ENCODE measurements at regions not wholly inside any gene's neighbourhood (a gene's known extent, or its start where the extent isn't known, plus 50 kb on each side); places are given as distances from the start of the nearest gene placed in this dataset.

DNA sequence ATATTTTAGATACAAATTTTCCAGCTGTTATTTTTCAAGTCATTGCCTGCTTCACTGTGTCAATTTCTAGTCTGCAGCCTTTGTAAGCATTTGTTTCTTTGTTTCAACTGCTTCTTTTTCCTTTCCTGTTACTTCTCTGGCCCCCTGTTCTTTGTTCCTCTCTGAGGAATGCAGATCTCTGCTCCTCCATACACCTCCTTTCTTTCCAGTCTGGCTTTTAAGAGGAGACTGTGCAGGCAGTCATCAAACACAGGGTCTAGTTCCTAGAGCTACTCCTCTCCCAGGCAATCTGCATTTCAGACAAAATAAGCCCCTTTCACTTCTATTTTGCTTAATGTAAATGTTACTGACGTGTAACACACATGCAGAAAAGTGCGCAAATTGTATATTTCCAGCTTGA, 502.9 kb downstream of the PDCD6IP start:
- no peak for DNase-seq

DNA sequence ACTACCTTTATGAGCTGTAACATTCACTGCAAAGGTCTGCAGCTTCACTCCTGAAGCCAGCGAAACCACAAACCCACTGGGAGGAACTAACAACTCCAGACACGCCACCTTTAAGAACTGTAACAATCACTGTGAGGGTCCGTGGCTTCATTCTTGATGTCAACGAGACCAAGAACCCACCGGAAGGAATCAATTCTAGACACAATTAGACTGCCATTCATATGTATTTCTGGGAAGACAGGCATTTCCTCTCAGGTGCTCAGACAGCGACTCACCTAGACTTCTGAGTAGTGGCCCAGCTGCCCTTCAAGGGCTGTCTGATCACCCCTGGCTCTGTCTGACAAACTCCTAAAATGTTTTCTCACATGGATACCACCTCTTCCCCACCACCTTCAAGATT, 506.8 kb downstream of the PDCD6IP start:
- no peak for DNase-seq

DNA sequence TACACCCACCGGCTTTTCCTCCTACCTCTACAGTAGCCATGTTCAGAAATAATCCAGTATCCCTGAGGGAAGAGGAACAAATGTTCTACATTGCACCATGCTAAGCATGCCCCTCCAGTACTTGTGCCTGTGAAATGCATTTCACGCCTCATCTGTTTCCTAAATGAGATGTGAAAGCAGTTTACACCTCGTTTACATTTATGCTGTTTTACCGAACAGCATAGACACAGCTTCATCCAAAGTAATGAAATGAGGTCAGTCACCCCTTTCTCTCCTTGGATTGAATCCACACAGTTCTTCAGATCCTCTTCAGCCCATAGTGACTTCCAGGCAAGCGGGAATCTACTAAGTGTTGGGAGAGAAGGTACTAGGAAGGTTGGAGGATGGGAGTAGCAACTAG, 514.3 kb downstream of the PDCD6IP start:
- DNase-seq: no peak

DNA sequence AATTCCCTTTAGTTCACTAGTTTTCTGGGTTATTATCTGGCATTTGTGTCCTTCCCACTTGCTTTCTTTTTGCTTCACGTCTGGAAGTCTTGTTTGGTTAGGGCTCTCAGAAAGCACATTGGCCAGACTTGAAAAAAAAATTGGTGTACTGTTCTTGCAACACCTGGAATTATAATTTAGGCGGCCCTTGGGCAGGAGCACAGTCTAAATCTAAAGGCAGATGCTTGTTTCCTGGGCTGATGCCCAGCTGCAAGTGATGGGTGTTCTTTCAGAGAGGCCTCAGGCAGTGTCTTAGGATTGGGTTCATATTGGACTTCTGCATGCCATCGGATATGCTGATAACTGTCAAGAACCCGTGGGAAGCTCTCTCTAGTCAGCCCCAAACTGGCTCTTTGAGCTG, 521.5 kb downstream of the PDCD6IP start:
- peak; percentile 9 for DNase-seq

DNA sequence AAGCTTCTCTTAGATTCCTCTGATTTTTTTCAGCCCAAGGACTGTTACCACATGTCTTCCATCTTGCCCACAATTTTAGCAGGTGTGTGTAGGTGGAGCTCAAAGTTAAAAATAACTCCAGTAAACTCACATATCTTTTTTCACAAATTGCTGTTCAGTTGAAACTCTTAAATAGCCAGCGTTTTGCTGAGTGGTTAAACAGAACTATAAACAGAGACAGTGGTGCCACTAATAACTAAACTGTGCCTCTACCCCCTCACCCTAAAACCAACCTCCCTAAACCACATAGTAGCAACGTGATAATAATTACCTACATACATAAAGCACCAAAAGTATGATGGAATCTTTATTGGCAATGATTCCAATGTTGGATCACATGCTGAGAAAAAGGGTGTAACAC, 525.1 kb downstream of the PDCD6IP start:
- no peak for DNase-seq

DNA sequence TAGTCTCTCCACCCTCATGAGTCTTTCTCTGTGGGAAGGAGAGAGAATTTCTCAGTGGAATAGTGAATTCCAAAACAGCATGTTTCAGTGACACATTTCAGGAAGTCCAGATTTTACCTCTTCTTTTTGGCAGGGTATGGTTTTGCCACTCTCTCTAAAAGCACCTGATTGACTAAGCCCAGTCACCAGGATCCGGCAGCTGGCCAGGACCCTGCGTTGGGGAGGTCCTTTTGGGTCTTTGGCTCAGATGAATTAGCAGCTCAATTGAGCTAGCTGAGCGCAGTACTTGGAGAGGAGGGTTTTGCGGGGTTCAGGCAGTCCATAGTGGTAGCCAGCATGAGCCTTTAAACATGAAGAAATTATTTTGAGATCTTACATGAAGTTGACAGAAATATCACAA, 548.2 kb downstream of the PDCD6IP start:
- no peak for DNase-seq

DNA sequence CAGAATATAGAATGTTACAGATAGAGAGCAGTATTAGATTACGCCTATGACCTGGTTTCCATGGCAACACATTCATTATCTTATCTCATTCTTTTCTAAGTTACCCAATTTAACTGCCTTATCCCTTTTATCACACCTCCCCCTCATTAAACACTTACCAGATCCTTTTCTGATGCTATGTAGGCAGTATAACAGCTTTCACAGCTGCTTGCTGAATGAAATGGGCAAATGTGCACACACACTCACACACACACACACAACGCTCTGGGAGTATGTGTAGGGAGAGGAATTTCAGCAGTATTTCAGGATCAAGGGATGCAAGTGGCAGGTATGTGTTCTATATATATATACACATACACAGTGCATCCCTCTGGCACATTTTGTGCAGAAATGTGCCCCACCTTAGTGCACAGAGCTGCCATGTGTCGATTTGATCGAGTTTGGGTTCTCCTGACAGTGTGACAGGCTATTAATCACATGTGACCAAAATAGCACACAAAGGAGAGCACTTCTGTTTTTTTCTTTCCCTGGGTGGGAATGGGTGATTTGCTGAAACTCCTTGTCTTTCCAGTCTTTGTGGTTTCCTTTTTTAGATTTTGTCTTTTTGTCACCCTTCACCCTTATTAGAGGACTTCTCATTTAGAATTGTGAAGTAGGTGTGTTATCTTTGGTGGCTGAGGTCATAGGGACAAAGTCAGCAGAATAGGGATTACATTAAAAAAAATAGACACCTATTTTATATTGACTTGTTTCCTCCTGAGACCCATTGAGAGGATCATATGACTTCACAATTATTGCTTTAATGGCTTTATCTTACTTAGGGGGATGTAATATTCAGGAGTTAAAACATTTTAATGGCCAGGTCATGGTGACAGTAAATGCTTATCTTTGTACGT, 553.7 kb downstream of the PDCD6IP start:
- no peak for DNase-seq

DNA sequence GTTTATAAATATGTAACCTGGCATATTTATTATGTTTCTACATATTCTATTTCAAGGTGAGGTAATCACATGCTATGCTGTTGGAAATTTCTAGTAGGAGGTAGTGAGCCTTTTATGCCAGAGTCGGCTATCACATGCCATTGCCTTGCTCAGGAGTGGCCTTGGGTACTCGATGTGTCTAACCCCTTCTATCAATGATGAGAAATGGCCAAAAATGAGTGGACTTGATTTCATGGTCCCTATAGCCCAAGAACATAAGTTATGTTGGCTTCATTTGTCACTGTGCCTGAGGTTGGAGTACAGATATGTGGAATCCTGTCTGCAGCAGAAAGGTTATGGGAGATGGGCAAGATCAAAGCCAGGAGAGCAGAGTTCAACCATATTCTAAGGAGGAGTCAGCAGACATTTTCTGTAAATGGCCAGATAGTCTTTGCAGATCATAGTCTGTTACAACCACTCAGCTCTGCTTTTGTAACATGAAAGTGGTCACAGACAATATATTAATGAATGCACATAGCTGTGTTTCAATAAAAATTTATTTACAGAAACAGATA, 554.4 kb downstream of the PDCD6IP start:
- DNase-seq: no peak

DNA sequence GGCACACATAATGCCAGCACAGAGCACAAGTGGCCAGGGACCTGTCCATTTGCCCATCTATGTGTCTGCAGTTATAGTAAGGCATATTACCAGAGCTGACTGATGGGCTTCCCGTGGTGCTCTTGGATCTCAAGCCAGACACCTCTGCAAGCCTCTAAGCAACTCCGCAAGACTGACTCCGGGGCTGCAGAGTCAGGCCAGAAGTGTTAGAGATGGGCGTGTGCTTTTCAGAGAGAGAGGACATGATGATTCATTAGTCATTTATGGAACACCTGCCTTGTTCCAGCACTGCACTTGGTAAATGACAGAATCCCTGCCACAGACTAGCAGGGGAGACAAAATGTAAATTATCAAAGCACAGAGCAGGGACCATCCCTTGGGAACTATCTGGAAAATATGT, 559.0 kb downstream of the PDCD6IP start:
- peak; percentile 6 for DNase-seq

DNA sequence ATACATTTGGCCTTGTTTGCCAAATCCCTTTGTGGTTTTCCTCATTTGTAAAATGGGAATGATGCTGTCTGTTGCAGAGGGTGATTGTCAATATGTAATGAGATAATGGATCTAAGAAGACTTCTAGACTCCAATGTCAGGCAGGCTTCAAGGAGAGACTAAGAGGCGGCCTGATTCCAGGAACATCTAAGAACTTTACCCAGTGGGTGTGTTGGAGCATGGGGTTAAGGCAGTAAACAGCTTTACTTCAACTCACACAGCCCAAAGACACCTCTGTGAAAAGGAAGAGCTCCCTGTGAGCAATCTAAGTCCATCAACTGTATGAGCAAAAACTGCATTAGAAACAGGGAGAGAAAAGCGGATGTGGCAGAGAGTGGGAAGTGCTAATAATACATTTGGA, 560.6 kb downstream of the PDCD6IP start:
- DNase-seq: no peak

DNA sequence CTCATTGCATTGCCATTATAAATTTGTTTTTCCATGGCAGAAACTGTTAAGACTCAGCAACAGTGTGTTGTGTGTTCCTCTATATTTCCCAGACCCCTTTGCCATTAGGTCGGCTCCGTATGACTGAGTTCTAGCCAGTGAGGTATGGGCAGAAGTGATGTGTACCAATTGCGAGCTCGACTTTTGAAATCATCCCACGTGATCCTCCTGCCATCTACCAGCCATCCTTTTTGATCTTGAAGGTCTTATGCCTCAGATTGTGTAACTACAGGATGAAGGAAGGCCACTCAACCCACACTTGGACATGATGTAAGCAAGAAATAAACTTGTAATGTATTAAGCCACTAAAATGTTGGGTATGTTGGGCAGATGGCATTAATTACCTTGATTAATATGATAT, 562.3 kb downstream of the PDCD6IP start:
- no peak for DNase-seq

DNA sequence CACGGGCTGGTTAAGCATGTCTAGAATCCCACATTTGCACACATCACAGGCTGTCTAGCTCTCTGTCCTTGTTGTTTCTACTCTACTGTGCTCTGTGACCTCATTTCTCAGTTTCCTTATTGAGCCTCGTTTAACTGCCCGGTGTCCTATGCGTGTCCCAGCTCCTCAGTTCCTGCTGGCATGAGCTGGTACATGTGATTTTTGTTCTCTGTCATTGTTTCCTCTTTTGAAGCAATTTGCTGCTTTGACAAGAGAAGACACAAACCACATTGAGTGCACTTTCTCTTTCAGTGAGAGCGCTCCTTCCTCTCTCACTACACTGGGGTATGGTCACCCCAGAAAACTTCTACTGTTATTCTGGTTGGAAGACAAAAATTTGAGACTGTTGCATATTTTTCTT, 563.5 kb downstream of the PDCD6IP start:
- DNase-seq: no peak

DNA sequence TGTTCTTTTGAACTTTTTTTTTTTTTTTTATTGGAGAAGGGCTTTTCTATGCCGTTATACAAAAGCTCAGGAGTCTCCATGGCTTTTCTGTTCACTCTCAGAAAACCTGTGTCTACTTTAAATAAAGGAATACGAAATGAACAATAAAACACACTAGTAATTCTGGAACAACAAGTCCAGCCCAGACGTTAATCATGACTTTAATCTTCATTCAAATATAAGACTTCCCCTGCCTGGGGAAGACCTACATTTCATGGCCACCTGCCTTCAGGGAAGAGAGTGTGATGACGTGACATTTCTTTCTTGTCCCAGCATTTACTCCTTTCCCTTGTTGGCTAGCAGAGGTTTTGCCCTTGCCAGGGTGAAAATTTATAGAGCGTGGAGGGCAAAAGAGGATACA, 564.5 kb downstream of the PDCD6IP start:
- DNase-seq: no peak

DNA sequence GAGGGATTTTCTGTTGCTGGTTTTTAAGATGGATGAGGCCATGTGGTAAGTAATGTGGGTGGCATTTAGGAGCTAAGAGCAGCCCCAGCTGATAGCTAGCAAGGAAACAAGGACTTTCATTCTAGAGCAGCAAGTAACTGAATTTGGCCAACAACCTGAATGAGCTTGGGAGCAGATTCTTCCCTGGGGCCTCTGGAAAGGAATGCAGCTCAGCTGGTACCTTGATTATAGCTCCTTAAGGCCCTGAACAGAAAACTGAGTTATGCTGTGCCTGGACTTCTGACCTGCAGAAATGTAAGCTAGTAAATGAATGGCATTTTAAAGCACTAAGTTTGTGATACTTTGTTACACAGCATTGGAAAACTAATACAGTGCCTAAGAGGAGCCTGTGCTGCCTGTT, 565.5 kb downstream of the PDCD6IP start:
- no peak for DNase-seq

DNA sequence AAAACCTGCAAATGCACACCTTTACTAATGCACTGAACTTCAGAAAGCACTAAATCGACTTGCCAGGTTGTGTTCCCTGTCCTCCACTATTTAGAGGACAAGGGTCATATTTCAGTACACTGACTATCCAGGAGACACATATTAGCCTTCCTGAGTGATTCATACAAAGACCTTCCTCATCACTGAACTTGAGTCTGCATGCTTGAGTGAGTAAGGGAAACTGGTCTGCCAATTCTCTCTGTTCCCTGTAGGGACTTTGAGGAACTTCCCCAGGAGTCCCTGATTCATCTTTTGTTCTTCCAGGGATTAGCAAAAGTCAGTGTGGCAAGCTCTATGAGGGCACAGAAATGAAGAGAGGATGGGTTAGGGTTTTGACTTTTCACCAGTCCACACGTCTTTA, 565.9 kb downstream of the PDCD6IP start:
- DNase-seq: no peak

DNA sequence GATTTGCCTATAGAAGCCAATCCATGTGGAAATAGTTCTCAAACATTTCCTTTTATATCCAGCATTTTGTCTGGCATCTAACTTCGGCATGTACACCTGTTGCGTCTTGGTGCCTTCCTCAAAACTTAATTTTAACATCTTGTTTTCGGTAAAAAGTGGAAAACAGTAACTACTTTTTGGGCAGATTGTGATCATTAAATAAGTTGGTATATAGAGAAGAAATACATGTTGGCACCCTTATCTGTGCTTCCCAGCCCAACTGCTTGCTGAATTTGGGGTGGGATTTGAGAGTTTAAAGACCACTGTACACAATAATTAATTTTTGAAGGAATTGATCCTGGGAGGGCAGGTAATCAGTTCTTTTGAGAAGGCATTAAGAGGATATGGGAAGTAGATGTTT, 566.8 kb downstream of the PDCD6IP start:
- no peak for DNase-seq

DNA sequence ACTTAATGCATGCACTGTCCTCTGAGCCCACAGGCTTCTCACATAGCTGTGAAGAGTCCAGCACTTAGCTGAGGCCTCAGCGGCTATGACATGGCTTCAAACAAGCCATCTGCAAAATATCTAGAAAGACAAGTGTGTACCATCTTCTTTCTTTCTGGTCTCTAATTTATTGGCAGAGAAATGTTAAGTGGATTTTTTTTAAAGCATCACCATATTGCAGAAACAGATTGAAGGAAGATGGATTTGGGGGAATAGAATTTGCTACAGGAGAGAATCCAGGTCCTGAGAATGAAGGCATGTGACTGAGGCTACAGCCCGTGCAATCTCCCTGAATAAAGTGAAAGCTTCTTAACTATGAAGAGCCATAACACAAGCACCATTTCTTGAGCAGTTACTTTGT, 567.3 kb downstream of the PDCD6IP start:
- no peak for DNase-seq

DNA sequence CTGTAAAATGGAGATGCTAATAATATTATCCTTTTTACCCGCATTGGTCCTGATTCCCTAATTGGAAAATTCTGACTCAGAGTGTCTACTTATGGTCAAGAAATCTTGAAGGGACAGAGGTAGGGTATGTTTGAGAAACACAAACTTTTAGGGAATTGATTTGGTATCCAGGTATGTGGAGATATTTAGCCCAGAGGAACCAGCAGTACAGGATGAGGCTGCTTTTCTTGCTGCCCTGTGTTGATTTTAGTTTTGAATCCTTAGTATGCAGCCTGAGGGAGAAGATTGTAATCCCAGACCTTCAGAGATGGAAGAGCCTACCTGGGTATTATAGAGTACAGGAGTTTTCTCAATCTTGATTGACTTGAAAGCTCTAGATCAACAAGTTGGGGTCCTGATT, 569.1 kb downstream of the PDCD6IP start:
- DNase-seq: no peak

DNA sequence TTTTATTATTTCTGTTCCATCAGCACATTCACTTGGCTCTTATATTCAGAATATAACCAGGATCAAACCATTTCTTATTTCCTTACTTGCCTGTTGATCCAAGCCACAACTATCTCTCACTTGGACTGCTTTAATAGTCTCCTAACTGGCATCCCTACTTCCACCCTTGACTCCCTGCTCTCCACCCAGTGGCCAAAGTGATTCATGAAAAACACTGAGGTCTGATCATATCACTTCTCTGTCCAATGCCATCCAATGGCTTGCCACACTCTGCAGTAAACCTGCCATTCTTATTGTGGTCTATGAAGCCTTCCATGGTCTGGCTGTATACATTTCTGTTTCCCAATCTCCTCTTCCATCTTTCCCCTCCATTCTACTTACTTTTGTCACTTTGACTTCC, 576.1 kb downstream of the PDCD6IP start:
- no peak for DNase-seq

DNA sequence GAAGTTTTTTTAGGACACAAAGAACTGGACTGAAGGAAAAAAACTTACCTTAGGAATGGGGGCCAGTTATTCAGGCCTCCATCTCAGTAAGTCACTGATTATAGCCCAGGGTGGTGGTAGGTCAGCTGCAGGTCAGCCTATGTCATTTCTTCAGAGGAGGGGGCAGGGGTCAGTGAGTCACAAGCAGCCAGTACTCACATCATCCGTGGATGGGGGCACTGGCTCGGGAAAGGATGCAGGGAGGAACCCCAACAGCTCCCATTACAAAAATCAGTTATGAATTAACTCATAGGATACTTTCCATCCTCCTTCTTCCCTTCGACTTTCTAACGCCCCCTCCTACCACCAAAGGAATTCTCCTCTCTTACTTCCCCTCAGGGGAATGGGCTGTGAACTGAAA, 578.3 kb downstream of the PDCD6IP start:
- DNase-seq: no peak

DNA sequence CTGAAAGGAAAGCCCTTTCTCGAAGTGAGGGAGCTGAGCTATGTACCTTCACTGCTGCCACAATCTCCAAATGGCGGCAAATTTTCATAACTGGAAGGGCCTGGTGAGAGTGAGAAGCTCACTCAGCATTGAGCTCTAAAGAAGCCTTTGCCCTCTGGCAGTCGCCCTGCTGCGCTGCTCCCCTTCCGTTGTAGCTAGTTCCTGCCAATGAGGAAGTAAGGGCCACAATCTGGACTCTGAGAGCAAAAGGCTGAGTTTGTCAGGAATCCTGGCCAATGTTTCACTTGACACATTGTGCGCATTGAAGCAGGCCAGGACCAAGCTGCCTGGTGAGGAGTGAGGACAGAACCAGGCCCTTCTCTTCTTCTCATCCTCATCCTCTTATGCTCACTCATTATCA, 579.5 kb downstream of the PDCD6IP start:
- DNase-seq: no peak

DNA sequence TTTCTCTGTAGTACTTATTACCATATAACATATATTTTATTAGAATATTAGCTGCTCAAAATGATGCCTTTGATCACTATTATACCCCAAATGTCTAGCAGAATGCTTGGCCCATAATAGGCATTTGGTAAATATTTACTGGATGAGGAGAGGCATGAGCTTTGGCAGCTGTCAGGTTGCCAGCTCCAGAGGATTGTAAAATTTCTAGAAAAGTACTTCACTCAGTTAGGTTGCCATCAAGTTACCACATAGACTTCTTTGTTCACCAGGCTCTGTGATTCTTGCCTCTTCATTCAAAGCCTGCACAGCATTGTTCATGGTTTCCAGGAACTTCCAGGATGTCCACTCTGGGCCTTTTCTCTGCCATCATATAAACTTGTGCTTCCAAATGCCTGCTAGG, 582.8 kb downstream of the PDCD6IP start:
- DNase-seq: no peak

DNA sequence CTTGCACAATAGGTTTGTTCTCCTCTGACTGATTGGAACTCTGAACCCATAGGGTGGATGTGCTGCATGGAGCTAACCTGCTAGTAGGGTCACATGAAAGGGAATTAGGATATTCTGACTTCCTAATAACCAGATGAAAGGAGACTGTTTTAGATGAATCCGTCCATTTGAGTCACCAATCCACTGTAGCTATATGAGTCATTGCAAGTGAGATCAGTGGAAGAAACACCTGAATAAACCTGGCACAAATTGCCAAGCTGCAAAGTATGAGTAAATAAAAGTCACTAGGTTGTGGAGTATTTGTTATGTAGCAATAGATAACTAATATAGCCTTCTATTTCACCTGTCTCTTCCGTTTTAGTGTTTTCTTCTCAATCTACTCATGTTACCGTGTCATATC, 584.4 kb downstream of the PDCD6IP start:
- DNase-seq: no peak

DNA sequence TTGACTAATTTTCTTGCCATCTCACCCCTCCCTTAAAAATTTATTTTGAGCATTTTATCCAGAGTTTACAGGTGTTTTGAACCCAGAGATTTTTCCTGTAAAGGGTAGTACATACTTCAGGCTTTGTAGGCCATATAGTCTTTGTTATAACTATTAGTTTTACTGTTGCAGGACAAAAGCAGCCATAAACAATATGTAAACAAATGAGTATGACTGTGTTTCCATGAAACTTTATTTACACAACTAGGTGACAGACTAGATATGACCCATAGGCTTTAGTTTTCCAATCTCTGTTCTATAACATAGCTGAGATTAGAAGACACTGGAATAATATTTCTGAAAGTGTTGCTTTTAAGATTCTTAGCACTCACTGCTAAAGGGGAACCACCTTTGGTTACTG, 587.9 kb downstream of the PDCD6IP start:
- no peak for DNase-seq
